GM21367 (cell line): ENCODE measurements at regions not wholly inside any gene's neighbourhood (a gene's known extent, or its start where the extent isn't known, plus 50 kb on each side); places are given as distances from the start of the nearest gene placed in this dataset.
"Not testable (repeated sequence)": the region's sequence is repeated elsewhere in the genome, so short reads cannot be mapped to it uniquely, and the experiment has no call there.

ENCODE experiments used
- ATAC-seq: cut with Tn5 transposase; IDR thresholded peaks from one replicate; pipeline ENCODE4 v1.9.1; 2021; ENCODE audit not compliant: unreplicated experiment

DNA sequence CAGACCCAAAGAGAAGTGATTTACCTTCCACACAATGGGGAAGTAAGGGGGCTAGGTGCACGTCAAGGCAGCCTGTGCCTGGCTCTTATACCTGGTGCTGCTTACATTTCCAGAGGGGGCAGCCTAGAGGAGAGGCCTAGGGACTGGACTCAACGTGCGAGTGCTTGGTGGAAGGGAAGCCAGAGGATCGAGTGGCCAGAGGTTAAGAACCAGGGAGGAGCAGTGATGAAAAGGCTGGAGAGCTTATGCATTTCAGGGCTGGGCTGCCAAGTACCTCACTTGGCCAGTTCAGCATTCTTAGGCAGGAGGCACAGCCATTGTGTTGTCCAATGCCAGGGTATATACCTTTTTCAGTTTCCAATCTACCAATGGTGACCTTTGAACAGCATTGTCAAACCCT lies 77.4 kb downstream of the LAT start:
- ATAC-seq: not testable (repeated sequence)

DNA sequence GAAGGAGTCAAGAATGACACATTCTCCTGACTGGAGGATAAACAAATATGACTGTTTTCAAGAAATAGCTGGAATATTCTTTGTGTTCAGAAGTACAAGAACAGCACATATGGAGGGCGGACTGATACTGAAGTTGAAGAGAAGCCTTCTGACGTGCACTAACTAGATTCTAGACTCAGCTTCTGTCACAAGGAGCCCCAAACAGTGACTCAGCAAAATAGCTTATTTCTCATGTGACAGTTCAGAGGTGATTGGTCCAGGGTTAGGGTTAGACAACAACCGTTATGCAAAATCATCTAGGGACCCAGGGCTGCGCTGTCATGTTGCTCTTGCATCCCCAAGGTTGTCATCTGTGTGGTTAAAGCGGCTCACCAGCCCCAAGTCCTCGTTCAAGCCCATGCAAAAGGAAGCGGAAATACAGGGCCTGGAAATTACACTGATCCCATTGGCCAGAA lies 76.6 kb downstream of the LAT start:
- ATAC-seq: not testable (repeated sequence)

DNA sequence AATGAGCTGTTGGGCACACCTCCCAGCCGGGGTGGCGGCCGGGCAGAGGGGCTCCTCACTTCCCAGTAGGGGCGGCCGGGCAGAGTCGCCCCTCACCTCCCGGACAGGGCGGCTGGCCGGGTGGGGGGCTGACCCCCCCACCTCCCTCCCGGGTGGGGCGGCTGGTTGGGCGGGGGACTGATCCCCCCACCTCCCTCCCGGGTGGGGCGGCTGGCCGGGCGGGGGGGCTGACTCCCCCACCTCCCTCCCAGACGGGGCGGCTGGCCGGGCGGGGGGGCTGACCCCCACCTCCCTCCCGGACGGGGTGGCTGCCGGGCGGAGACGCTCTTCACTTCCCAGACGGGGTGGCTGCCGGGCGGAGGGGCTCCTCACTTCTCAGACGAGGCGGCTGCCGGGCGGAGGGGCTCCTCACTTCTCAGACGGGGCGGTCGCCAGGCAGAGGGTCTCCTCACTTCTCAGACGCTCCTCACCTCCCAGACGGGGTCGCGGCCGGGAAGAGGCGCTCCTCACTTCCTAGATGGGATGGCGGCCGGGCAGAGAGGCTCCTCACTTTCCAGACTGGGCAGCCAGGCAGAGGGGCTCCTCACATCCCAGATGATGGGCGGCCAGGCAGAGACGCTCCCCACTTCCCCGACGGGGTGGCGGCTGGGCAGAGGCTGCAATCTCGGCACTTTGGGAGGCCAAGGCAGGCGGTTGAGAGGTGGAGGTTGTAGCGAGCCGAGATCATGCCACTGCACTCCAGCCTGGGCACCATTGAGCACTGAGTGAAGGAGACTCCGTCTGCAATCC lies 75.4 kb downstream of the LAT start:
- not testable (repeated sequence) for ATAC-seq

DNA sequence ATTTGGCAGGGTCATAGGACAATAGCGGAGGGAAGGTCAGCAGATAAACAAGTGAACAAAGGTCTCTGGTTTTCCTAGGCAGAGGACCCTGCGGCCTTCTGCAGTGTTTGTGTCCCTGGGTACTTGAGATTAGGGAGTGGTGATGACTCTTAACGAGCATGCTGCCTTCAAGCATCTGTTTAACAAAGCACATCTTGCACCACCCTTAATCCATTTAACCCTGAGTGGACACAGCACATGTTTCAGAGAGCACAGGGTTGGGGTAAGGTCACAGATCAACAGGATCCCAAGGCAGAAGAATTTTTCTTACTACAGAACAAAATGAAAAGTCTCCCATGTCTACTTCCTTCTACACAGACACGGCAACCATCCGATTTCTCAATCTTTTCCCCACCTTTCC lies 74.7 kb downstream of the LAT start:
- ATAC-seq: not testable (repeated sequence)
